ENCODE measurements at regions not wholly inside any gene's neighbourhood (a gene's known extent, or its start where the extent isn't known, plus 50 kb on each side); places are given as distances from the start of the nearest gene placed in this dataset.

DNA sequence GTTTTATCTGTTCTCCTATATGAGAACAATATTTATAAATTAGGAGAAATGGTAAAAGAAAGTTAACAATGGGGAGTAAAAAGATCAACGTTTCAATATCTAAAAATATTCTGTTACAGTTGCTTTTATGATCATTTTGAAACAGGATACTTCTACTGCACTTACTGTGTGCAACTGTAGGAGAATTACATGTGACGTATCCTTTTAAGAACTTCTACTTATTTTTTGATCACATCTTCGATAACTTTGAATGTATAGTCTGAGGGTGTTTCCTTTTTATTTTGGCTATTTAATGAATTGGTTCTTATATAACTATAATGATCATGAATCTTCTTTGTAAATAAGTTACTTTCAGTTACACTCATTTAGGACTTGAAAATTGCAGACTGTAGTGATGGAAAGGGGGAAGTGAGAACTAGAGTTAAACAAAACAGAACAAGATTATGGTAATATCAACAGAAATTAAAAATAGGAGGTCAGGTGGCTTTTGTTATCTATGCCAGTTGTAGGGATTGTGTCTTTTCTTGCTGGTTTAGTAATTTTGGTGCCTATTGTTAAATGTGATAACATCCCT is 109.9 kb downstream of the MSTN start:
- Histone ChIP-seq H3K4me1 (ENCODE audit: insufficient read depth, low read length) (no peaks in the 10 kb centered on the region), H3K9me3 (ENCODE audit: control insufficient read depth, low read depth, low read length) (no peaks in the 10 kb centered on the region), H2BK20ac (ENCODE audit: low read depth, low read length, poor library complexity, severe bottlenecking) (no peak overlapping the region), H2AK5ac (ENCODE audit: insufficient read length, low read length) (no peak overlapping the region), H2BK12ac (ENCODE audit: insufficient read length, low read depth, low read length) (no peak overlapping the region), H2BK15ac (ENCODE audit: low read depth, low read length) (no peak overlapping the region), H3T11ph (ENCODE audit: low read length) (no peak overlapping the region), H3K23ac (ENCODE audit: insufficient read length, low read depth, low read length) (no peak overlapping the region), H3K9ac (ENCODE audit: extremely low read depth, insufficient read length, low read length) (no peak overlapping the region), H2AFZ (ENCODE audit: low read length) (no peak overlapping the region), H3K14ac (ENCODE audit: insufficient read depth, low read length) (no peak overlapping the region), H3K4me2 (ENCODE audit: insufficient read depth, insufficient read length, low read length) (no peak overlapping the region), H2BK120ac (ENCODE audit: low read depth, low read length, poor library complexity, severe bottlenecking) (no peak overlapping the region), H3K23me2 (ENCODE audit: insufficient read length, low read depth, low read length, poor library complexity, severe bottlenecking) (no peaks in the 10 kb centered on the region), H3K18ac (ENCODE audit: insufficient read length, low read depth, low read length) (no peak overlapping the region), H3K79me1 (ENCODE audit: insufficient read depth, low read depth, low read length, poor library complexity, severe bottlenecking) (no peaks in the 10 kb centered on the region), H4K91ac (ENCODE audit: insufficient read length, low read depth, low read length) (no peak overlapping the region), H3K27ac (ENCODE audit: insufficient read length, low read depth, low read length) (no peak overlapping the region), H3K27me3 (ENCODE audit: insufficient read depth, low read length) (no peaks in the 10 kb centered on the region), H4K20me1 (ENCODE audit: control insufficient read depth, insufficient read depth, insufficient read length) (no peaks in the 10 kb centered on the region), H2BK5ac (ENCODE audit: insufficient read length, low read length) (no peak overlapping the region), H3K4ac (ENCODE audit: low read depth, low read length) (no peak overlapping the region), H3K79me2 (ENCODE audit: insufficient read depth, low read length) (no peaks in the 10 kb centered on the region), H4K5ac (ENCODE audit: insufficient read length, low read depth, low read length) (no peak overlapping the region), H4K8ac (replicated peaks; ENCODE audit: insufficient read length, low read depth, low read length) (no peak overlapping the region), H3K56ac (ENCODE audit: insufficient read length, low read depth, low read length) (no peak overlapping the region)
- no peak for DNase-seq
- no CpG with 5 or more reads among the region's 3 CpGs for WGBS (ENCODE audit: extremely low coverage, insufficient read length, low lambda C conversion rate)
- Mint-ChIP-seq H3K27ac (no peak overlapping the region), H3K4me1 (no peaks in the 10 kb centered on the region), H3K27me3 (ENCODE audit: low read depth) (no peaks in the 10 kb centered on the region), H3K4me3 (no peak overlapping the region), H3K9me3 (no peaks in the 10 kb centered on the region), H3K36me3 (ENCODE audit: insufficient read depth in 1 of 3, low read depth in 3 of 3) (no peaks in the 10 kb centered on the region)
- TF ChIP-seq, protein P1, sequence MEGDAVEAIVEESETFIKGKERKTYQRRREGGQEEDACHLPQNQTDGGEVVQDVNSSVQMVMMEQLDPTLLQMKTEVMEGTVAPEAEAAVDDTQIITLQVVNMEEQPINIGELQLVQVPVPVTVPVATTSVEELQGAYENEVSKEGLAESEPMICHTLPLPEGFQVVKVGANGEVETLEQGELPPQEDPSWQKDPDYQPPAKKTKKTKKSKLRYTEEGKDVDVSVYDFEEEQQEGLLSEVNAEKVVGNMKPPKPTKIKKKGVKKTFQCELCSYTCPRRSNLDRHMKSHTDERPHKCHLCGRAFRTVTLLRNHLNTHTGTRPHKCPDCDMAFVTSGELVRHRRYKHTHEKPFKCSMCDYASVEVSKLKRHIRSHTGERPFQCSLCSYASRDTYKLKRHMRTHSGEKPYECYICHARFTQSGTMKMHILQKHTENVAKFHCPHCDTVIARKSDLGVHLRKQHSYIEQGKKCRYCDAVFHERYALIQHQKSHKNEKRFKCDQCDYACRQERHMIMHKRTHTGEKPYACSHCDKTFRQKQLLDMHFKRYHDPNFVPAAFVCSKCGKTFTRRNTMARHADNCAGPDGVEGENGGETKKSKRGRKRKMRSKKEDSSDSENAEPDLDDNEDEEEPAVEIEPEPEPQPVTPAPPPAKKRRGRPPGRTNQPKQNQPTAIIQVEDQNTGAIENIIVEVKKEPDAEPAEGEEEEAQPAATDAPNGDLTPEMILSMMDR (conservative IDR thresholded peaks at IDR 0.05): no peak
